A673 (cell line): ENCODE measurements at regions not wholly inside any gene's neighbourhood (a gene's known extent, or its start where the extent isn't known, plus 50 kb on each side); places are given as distances from the start of the nearest gene placed in this dataset.
A peak's percentile ranks its signal among the peaks of the same experiment; 100 is the strongest.

Source experiments
- BruUV-seq: library from RNA; stranded (reverse); fragments of 400-500 nt; replicated peaks from 2 replicates; lab custom pipeline; 2021; lab: Mats Ljungman, UMichigan
- CTCF ChIA-PET: fragments of 300-600 bp; sonication (Branson Sonifier 250); formaldehyde crosslinking; loops from one replicate; lab custom pipeline; 2022; ENCODE audit warnings: antibody characterized with exemption; lab: Charles Lee
- POLR2A ChIA-PET: fragments of 300-600 bp; sonication (Branson Sonifier 250); formaldehyde crosslinking; loops from one replicate; lab custom pipeline; 2022; ENCODE audit warnings: antibody characterized with exemption; ENCODE audit not compliant: low non-redundant PET; lab: Charles Lee
- DNase-seq: peaks from one replicate; pipeline ENCODE4 v3.0.0-alpha.2; 2015; ENCODE audit warnings: low spot score
- H3K27ac ChIP-seq: fragments of 200-600 bp; sonication (generic); 2 replicates; pipeline ENCODE4 v1.5.1; 2016; ENCODE audit warnings: mixed run types, low read depth, mild to moderate bottlenecking, mixed read lengths, antibody characterized with exemption, low read length; ENCODE audit not compliant: poor library complexity, severe bottlenecking
- H3K27me3 ChIP-seq: fragments of 200-600 bp; sonication (generic); replicated peaks from 2 replicates; pipeline ENCODE4 v1.6.1; 2017; ENCODE audit warnings: mixed run types, low read depth, mild to moderate bottlenecking, mixed read lengths, antibody characterized with exemption, low read length; ENCODE audit not compliant: insufficient read depth, poor library complexity
- H3K36me3 ChIP-seq: fragments of 200-600 bp; sonication (generic); 2 replicates; pipeline ENCODE4 v1.6.1; 2016; ENCODE audit warnings: mixed run types, mild to moderate bottlenecking, mixed read lengths, antibody characterized with exemption, low read length; ENCODE audit not compliant: insufficient read depth, poor library complexity, severe bottlenecking
- H3K4me1 ChIP-seq: fragments of 200-600 bp; sonication (generic); 2 replicates; pipeline ENCODE4 v1.6.1; 2017; ENCODE audit warnings: mixed run types, mild to moderate bottlenecking, mixed read lengths, antibody characterized with exemption, low read length; ENCODE audit not compliant: insufficient read depth, poor library complexity, severe bottlenecking
- H3K4me3 ChIP-seq: fragments of 200-600 bp; sonication (generic); 2 replicates; pipeline ENCODE4 v1.5.1; 2016; ENCODE audit warnings: low read depth, mixed run types, mild to moderate bottlenecking, mixed read lengths, low read length; ENCODE audit not compliant: poor library complexity, severe bottlenecking
- H3K9me3 ChIP-seq: fragments of 200-600 bp; sonication (generic); 2 replicates; pipeline ENCODE4 v1.6.1; 2016; ENCODE audit warnings: mixed run types, low read depth, mild to moderate bottlenecking, mixed read lengths, antibody characterized with exemption, low read length; ENCODE audit not compliant: poor library complexity, severe bottlenecking
- CTCF ChIP-seq: fragments of 300-800, 200-600 bp; sonication (generic); conservative IDR thresholded peaks from 2 replicates; pipeline ENCODE4 v1.5.1; 2017; ENCODE audit warnings: low read depth, mild to moderate bottlenecking, antibody characterized with exemption, low read length, moderate library complexity, mixed read lengths
- EZH2 ChIP-seq: fragments of 200-600 bp; sonication (generic); IDR thresholded peaks from 2 replicates; pipeline ENCODE4 v1.6.1; 2017; ENCODE audit warnings: borderline replicate concordance, low read depth, mild to moderate bottlenecking, mixed read lengths, antibody characterized with exemption, low read length; ENCODE audit not compliant: poor library complexity, severe bottlenecking
- intact Hi-C: fragments of 100-400 bp; cut with micrococcal nuclease; formaldehyde crosslinking; loops from one replicate; pipeline ENCODE4 v1.10.0; 2022; ENCODE audit not compliant: unreplicated experiment

- intact Hi-C loops: no loop called here
- Histone ChIP-seq H3K27me3 (no peaks in the 10 kb centered on the region), H3K36me3 (no peaks in the 10 kb centered on the region), H3K27ac (peak overlapping the region; percentile 44), H3K9me3 (peaks cover 6% of the 10 kb centered on the region), H3K4me3 (no peak overlapping the region), H3K4me1 (peaks cover 49% of the 10 kb centered on the region)
- ChIA-PET CTCF (no interaction called here), POLR2A (no interaction called here)
- TF ChIP-seq EZH2: no peak
- TF ChIP-seq CTCF: no peak
- no TSS peak for BruUV-seq
- no peak for DNase-seq
Measured at GRCh38 chr5:109997161-109997560, 307.4 kb downstream of the MAN2A1 start.

GRCh38 chr5:109998208-109998607, 308.5 kb downstream of the MAN2A1 start:
- no peak for DNase-seq
- CTCF ChIA-PET: no interaction called here
- POLR2A ChIA-PET: no interaction called here
- Histone ChIP-seq H3K4me3 (no peak overlapping the region), H3K9me3 (peaks cover 6% of the 10 kb centered on the region), H3K36me3 (no peaks in the 10 kb centered on the region), H3K27ac (peak overlapping the region; percentile 44), H3K27me3 (no peaks in the 10 kb centered on the region), H3K4me1 (peaks cover 49% of the 10 kb centered on the region)
- TF ChIP-seq CTCF (no peak), EZH2 (no peak)
- BruUV-seq: no TSS peak
- intact Hi-C loops: no loop called here

GRCh38 chr5:109998726-109999125, 309.0 kb downstream of the MAN2A1 start:
- CTCF ChIA-PET: no interaction called here
- no peak for DNase-seq
- POLR2A ChIA-PET: no interaction called here
- H3K4me3 ChIP-seq: no peak overlapping the region
- H3K27ac ChIP-seq: no peak overlapping the region
- no peaks in the 10 kb centered on the region for H3K27me3 ChIP-seq
- H3K9me3 ChIP-seq: peaks cover 6% of the 10 kb centered on the region
- H3K36me3 ChIP-seq: no peaks in the 10 kb centered on the region
- intact Hi-C loops: no loop called here
- no TSS peak for BruUV-seq
- no peak for TF ChIP-seq CTCF
- TF ChIP-seq EZH2: no peak
- peaks cover 49% of the 10 kb centered on the region for H3K4me1 ChIP-seq
